AG09319 (cell line): ENCODE measurements at regions not wholly inside any gene's neighbourhood (a gene's known extent, or its start where the extent isn't known, plus 50 kb on each side); places are given as distances from the start of the nearest gene placed in this dataset.

Source experiments
- DNase-seq: peaks from one replicate; pipeline ENCODE4 v3.0.0-alpha.2; 2010; ENCODE audit warnings: low read depth; ENCODE audit errors: extremely low read depth
- TF ChIP-seq, protein P1 (sequence below): IDR thresholded peaks from 2 replicates; pipeline ENCODE4 v1.5.1; 2011; ENCODE audit warnings: low read depth, mild to moderate bottlenecking, inconsistent platforms, low read length, moderate library complexity

DNA sequence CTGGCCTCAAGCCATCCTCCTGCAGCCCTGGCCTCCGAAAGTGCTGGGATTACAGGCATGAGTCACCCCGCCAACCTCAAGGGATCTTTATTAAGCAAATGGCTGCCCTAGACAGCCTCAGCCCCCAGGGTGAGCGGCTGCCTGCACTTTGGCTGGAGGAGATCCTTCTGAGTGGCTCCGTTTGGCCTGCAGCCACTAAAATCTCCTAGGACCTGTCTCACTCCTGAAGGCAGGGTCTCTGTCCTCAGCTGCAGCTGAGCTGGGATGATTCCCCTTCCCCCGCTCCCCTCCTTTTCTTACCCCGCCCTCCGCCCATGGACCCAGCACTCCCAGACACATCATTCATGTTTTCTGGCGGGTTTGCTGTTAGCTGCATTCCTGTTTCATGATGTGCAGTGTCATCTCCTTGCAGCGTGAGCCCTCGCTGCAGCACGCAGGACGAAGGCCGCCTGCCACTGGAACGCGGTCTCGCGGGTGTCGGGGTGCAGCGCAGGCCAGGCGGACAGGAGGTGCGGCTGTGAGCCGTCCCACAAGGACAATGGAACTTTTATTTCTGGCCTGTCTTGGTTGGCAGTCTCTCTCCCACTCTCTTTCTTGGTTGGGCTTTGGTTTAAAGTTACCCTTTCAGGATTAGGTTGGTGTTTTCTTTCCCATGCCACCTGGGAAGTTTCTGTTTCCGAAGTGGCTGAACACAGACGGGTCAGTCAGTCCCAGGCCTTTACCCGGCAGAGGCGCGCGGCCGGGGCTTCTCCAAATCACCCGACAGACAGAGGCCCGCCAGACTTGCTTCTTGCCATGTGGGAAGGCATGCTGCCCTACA lies 137.1 kb downstream of the FOXD1 start:
- no peak for DNase-seq
- TF ChIP-seq, protein P1, sequence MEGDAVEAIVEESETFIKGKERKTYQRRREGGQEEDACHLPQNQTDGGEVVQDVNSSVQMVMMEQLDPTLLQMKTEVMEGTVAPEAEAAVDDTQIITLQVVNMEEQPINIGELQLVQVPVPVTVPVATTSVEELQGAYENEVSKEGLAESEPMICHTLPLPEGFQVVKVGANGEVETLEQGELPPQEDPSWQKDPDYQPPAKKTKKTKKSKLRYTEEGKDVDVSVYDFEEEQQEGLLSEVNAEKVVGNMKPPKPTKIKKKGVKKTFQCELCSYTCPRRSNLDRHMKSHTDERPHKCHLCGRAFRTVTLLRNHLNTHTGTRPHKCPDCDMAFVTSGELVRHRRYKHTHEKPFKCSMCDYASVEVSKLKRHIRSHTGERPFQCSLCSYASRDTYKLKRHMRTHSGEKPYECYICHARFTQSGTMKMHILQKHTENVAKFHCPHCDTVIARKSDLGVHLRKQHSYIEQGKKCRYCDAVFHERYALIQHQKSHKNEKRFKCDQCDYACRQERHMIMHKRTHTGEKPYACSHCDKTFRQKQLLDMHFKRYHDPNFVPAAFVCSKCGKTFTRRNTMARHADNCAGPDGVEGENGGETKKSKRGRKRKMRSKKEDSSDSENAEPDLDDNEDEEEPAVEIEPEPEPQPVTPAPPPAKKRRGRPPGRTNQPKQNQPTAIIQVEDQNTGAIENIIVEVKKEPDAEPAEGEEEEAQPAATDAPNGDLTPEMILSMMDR: no peak

DNA sequence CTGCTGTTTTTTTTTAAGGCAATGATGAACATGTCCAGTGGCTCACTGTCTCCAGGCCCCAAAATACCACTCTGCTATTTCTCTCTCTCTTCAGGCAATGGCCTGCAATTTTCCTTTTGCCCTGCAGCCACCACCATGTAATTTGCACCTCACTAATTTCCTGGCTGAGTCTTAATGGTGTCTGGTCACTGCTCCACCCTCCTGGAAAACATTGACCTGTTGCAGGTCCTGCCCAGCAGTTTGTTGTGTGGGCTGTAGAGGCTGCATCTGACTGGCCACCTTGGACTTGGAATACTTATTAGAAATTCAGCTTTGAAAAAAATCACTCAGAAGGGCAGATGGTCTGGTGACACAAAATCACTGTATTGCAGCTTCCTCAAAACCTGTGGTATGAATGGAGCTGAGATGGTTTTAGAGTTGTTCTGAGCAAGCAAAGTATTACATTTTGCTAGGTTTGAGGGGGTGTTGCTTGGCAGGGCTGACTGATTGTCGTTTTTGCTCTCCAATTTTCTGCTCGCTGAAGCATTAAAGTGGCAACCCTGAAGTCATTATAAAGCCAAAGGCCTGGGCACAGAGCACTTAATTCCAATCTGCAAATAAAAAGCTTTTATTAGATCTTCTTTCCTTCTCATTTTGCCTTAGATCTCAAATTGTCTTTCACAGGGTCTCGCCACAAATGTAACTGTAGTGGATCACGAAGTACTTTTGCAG lies 134.8 kb downstream of the TMEM174 start:
- DNase-seq: no peak
- TF ChIP-seq, protein P1: no peak

DNA sequence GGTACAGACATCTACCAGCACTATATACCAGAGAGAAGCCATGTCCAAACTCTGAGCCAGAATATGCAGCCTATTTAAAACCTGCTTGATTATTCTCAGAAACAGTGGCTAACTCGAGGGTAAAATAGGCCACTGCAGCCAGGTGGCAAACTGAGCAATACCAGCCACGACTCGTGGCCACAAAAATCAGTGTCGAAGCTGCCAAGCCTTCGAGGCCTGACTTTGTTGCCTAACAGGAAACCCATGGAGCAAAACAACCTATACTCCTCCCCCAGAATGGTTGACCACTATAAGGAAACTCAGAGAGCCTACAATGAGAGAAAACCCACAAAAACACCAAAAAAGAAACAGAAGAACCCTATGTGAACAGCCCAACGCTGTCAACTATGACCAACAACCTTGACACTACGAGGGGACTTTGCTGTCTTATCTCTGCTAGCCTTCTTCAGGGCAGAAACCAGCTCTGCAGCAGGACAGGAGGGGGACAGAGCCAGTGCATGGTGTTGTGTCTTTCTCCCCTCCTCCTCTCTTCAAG lies 133.8 kb downstream of the TMEM174 start:
- TF ChIP-seq, protein P1: no peak
- no peak for DNase-seq

DNA sequence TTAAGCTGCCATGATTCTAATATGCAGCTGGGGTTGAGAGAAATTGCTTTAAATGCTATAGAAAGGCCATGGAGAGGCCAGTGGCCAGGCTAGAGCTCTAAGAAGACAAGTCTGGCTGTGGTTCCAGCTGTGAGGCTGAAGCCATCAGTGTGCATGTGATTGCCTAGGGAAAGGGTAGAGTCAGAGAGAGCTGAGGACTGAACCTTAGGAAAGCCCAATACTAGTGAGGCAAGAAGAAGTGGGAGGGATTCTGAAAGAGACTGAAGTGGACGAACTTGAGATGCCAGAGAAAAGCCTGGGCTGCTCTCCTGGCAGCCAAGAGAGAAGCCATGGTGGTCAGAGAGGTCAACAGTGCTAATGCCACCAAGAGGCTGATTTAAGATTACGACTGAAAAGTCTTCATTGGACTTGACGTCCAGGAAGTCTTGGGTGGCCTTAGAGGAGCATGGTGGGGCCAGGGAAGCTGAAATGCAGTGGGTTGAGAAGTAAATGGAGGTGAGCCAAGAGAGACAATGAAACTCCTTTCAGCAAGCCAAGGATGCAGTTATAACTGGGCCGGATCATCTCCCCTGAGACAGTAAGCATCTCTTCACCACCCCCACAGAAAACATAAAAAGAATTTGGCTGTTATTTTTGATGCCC lies 133.2 kb downstream of the TMEM174 start:
- TF ChIP-seq, protein P1: no peak
- no peak for DNase-seq

DNA sequence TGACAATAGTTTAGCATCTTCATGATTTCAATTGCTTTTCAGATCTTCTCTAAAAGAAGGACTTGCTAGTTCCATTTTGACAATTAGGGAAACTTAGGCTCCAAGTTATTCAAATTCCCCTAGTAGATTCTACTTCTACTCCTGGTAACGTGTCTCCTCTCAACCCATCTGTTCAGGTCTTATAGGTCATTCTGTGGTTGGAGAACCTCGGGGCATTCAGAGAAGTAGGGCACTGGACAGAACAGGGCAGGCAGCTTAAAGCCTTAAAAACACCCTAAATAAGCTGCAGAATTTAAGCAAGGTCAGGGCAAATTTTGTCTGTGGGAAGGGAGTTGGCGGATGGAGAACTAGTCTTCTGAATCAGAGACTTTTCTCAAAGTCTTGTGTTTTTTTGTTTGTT lies 132.4 kb downstream of the TMEM174 start:
- TF ChIP-seq, protein P1: no peak

DNA sequence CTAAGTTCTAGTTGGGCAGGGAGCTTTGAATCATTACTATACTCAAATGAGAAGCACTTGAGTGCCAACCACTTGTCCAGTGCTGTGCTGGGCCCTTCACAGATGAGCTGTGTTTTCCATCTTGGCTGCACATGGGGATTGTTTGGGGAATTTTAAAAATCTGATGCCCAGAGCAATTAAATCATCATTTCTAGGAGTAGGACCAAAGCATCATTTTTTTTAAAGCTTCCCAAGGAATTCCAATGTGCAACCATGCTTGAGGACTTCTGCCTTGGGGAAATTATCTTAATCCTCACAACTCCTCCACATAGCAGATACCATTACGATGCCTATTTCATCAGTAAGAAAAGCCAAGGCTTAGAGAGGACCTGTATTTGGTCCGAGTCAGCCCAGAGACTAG lies 131.4 kb downstream of the TMEM174 start:
- no peak for DNase-seq
- TF ChIP-seq, protein P1: no peak

More for the DNA sequence above, 132.4 kb downstream of the TMEM174 start:
- DNase-seq: no peak
